Superior temporal gyrus (tissue), 1 donor: ENCODE measurements at regions not wholly inside any gene's neighbourhood (a gene's known extent, or its start where the extent isn't known, plus 50 kb on each side); places are given as distances from the start of the nearest gene placed in this dataset.

Source experiments
- DNase-seq: peaks from one replicate; pipeline ENCODE4 v3.0.0-alpha.2; 2016; ENCODE audit errors: extremely low spot score

DNA sequence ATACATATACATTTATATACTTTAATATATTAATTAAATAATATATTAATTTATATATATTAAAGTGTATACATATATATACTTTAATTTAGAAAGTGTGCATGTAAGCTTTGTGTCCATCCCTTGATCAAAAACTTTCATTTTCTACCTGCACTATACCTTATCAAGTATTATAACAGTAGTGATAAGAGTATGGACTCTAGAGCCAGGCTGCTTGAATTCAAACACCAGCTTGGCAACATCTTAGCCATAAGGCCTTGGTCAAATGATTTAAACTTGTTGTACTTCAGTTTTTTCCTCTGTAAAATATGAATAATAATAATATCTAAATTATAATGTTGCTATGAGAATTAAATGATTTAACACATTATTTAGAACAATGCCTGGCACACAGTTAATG, 327.6 kb upstream of the NECTIN3 start:
- DNase-seq: no peak

DNA sequence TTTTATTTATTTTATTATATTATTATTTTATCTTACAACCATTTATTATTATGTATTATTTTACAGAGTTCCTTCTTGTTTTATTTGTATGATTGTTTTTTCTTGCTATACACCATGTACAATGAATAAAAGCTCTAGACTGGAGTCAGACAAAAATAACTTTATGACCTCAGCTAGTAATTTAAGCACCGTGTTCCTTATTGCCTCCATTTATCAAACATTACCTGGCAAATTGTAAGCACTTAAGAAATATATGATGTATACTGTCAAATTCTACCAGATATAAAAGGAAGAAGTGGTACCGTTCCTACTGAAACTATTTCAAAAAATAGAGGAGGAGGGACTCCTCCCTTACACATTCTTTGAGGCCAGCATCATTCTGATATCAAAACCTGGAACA, 326.9 kb upstream of the NECTIN3 start:
- DNase-seq: no peak

DNA sequence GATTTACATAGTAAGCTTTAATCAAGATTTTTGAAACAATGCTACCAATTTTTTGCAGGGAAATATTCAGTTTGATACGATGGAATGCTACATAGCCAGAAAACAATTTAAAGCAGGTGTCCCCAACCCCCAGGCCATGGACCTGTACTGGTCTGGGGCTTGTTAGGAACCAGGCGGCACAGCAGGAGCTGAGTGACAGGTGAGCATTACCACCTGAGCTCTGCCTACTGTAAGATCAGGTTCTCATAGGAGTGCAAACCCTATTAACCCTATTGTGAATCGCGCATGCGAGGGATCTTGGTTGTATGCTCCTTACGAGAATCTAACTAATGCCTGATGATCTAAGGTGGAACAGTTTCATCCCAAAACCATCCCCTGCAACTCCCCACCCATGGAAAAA, 322.6 kb upstream of the NECTIN3 start:
- DNase-seq: no peak

DNA sequence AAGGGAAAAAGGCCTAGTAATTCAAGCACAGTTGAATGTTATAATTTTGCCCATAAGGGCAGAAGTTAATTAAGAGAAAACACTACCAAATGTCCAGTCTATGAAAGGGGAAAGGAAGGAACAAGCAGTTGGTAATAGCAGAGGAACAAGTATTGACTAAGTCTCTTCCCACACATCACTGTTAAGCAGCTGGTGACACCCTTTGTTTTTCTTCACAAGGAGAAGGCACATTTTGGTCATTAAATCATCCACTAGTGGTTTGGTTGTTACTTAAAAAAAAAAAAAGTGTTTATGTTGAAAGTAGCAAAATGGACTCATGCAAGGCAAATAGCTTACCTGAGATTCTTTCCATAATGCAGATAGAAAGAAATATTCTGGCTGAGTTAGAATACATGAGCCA, 321.4 kb upstream of the NECTIN3 start:
- no peak for DNase-seq

DNA sequence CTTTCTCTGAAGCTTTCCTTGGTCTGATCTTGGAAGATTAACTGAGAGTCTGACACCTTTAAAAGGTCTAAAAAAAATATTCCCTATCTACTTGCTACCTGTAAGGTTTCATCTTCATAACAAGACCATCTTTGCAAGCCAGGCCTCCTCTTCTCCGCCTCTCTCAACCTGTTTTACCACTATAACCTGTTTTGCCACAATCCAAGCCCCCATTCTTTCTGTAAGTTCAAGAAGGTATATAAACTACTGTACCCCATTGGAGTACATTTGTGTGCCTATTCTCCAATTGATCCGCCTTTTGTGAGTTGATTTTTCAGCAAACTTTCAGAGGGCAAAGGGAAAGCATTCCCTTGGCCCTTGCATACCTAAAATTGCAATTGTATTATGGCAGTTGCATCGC, 319.3 kb upstream of the NECTIN3 start:
- no peak for DNase-seq

DNA sequence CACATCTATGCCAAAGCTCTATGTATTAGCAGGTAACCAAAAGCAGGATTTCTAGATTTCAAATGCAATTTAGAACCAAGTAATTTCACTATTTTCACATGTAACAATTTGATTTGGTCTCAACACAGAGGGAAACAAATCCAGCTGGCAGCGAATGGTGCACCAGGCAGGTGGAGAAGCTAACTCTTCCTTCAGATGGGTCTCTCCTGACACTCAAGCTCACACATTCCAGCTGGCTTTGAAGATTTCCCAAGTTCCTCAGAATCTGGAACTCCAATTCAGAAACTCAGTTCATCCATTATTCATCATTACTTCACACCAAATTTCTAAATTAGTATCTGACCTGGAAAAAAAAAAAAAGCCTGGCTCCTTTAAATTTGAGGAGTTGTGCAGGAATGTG, 318.1 kb upstream of the NECTIN3 start:
- no peak for DNase-seq

DNA sequence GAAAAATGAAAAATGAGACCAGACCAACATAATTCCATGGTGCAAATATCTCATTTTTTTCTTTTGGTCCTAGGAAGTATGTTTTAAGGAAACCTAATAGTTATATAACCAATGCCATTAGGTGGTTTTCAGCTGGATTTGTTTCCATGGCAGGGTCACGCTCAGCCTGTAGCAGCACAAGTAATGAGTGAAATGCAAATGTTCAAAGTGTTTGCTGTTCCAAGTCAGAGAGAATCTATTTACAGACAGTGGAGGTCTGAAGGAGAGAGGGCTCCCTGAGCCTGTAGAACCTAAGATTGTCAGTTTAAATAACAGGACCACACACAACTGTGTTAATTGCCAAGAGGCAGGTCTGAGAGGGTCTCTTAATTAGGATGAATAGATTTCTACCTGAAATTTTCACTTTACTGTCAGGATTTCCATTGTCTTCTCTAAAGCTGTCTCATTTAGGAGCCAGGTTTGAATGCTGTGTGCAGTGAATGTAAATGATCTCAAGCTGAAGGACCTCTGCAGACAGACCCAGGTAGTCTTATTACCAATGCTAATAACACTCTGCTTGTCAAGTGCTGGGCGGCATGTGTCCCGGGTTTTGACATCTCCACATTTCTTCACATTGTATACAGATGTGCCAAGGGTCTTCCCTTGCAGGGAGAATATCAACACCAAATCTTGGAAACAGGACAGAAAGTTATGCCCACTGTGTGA, 317.3 kb upstream of the NECTIN3 start:
- no peak for DNase-seq

DNA sequence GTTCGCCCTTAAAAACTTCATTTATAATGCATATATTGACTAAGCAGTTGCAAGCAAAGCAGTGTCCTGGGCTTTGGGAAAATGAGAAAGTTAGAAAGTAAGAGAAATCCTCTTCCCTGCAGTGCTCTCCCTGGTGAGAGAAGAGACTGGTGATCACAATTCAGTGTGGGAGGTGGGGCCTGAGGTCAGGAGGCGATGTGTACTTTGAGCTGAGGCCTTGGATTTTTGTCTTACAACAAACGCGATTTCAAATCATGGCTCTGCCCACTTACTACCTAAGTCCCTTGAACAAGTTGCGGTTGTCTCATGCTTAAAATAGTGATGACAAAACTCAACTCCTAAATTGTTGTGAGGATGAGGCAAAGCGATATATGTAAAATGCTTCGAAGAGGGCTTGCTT, 316.3 kb upstream of the NECTIN3 start:
- DNase-seq: no peak

DNA sequence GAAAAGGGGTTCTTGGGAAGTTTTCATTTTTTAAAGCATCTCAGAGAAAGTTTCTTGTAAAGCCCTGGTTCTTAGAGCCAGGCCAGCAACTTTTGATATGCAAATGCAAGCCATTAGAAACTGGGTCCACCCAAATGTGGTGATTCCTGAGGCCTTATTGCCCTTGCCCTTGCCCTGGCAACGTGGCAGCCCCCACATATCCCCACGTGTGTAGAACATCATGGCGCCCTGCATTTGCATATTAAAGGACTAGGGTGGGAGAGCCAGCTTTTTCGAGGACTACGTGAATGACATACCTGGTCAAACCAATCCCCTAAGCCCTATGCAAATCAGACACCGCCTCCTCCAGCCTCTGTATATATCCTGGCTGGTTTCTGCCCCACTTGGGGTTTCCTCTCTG, 314.9 kb upstream of the NECTIN3 start:
- DNase-seq: no peak

DNA sequence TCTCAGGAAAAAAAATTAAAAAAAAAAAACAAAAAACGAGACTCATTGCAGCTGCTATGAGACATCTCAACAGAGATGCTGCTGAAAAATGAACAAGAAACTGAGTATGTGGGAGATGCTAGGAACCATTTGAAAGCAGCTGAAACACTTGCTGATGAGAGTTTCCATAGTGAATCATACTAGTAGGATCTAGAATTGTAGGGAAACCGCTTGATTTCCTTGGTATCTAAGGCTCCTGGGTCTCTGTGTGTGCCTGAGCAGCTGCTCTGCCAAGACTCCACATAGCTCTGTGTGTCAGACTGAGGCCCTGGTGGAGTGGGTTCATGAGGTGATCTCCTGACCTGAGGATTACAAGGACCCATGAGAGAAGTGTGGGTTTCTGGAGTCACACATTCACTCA, 313.4 kb upstream of the NECTIN3 start:
- no peak for DNase-seq

DNA sequence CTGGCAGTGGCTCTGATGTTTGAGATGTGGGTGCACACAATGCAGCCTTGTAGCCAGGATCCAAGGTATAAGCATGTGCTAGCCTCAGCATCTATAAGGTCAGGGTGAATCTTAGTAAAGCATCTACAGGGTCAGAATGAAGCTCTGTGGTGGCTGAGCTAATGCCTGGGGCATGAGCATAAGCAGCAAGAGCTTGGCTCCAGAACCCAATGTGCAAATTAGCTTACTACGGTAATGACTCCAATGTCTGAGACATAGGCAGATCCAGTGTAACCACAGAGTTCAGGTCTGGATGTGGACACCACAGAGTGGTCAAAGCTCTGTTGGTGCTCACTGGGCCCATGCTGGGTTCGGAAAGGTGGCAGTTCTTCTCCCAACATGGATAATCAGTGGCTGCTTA, 304.5 kb upstream of the NECTIN3 start:
- no peak for DNase-seq

DNA sequence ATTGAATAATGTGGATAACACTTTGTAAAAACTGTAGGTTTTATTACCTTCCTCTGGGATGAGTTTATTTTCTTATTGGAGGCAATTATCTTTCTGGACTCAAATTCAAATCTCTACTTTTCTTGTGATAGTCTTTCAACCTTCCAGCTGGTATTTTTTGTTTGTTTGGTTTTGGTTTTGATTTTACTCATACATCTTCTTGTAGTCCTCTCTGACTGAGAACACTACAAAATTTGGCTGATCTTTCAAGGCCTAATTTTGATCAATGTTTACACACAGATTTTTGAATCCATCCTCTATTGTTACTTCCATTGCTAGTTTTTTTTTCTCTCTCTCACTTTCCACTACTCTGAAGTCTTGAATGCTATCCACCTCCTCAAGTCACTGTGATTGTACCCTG, 303.8 kb upstream of the NECTIN3 start:
- no peak for DNase-seq

DNA sequence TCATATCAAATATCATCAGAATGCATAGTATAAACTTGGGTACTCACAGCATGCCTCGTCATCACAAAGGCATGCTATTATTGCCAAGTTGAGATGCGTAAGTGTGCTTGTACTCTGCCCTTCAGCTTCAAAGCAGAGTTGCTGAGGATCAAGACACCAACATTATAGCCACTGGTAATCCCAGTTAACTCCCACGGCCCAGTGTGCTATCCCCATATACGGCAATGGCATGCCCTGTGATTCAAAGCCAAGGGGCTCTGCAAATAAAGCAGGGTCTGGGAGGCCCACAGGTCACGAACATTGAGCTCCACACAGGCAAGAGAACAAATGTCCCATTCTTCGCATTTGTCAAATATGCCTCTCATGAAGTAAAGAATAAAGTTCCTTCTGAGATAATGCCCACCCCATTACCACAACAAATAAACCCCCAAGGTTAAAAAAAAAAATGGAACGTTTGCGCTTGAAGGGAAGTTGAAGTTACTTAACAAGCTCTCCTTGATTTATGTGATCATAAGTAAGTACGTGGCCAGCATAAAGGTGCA, 298.1 kb upstream of the NECTIN3 start:
- no peak for DNase-seq

DNA sequence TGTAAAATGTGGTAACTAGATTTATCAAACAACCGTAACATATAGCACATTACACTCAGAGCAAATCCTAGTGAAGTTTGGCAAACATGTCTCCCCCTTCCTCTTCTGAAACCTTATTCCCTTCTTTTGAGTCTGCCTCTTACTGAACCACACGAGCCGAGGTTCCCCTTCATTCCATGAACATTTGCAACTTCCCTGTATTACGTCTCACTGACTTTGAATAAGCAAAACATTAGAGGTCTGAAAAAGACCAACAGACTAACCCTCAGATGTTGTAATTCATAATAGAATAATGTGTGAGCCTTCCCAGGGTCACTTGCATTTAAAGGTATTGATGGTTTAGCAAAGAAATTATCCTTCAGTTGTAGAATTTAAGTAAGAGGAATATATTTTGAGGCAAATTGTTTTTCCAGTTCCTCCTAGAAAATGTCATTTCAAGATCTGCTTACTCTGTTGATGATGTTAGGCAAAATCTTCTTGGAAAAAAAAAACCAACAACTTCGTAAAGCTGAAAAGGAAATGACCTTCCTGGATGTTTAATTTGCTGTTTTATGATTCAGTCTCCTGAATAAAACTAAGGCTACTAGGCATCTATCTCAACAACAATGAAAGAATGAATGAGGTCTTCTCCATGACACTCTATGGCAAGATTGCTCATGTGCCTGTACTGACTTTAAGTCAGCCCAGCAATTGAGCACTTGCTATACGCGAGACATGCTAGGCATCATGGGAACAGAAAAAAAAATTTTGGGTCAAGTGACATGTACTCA, 296.9 kb upstream of the NECTIN3 start:
- DNase-seq: no peak

DNA sequence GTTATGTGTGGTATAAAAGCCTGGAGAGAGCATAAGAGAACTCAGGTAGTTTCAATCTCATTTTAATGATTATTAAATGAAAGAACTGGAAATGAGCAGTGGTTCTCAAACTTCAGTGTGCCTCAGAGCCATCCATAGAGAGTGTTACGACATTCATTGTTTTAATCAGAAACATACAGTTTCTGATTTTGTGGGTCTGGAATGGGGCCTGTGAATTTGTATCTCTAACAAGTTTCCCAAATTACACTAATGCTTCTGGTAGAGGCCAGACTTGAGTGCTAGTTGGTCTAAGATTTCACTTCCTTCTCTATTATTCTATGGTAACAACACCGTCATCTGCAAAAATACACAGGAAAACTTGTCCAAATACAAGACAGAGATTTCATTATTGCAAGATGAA, 292.0 kb upstream of the NECTIN3 start:
- no peak for DNase-seq

DNA sequence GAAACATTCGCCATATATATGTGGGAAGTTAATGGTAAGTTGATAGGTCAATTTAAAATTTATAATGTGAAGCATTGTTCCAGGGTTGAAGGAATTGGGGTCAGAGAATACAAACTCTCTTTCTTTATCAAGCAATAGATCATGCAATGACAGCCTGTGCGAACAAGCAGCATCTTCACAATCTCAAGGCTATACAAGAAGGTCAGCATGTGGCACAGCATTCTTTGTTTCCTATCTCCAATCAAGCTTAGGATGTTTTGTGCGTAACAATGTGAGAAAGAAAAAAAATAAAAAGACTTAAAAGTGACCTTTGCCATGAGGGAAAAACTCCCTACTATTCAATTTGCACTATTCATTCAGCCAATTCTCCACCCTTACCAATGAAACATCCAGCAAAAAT, 288.1 kb upstream of the NECTIN3 start:
- no peak for DNase-seq

DNA sequence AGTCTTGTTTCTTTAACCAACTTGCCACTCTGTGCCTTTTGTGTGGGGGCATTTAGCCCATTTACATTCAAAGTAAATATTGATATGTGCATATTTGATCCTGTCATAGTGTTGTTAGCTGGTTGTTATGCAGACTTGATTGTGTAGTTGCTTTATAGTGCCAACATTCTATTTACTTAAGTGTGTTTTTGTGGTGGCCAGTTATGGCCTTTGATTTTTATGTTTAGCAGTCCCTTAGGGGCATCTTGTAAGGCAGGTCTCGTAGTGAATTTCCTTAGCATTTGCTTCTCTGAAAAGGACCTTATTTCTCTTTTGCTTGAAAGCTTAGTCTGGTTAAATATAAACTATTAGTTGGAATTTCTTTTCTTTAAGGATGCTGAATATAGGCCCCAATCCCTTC, 282.8 kb upstream of the NECTIN3 start:
- no peak for DNase-seq

DNA sequence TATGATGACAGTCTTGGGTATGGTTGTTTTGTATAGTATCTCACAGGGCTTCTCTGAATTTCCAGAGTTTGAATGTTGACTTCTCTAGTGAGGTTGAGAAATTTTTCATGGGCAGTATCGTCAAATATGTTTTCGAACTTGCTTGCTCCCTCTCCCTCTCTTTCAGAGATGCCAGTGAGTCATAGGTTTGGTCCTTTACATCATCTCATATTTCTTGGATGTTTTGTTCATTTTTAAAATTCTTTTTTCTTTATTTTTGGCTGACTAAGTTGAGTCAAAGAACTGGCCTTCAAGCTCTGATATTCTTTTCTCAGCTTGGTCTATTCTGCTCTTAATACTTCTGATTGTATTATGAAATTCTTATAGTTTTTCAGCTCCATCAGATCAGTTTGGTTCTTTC, 282.3 kb upstream of the NECTIN3 start:
- DNase-seq: no peak

DNA sequence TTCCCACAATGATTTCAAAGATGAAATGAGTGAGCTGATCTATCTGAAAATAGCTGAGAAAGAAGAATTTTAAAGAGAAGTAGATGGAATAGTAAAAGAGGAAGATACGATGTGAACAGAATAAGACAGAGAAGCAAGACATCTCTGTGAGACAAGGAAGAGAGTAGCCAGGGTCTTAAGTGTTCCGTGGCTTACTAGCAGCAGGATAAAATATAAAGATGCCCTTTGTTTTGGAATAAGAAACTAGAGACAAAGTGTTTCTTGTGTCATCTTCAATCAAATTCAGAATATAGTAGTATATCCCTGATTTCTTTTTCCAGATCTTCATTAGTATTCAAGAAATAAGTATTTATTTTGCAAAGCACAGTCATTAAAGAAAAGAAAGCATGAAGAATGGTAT, 281.0 kb upstream of the NECTIN3 start:
- no peak for DNase-seq

DNA sequence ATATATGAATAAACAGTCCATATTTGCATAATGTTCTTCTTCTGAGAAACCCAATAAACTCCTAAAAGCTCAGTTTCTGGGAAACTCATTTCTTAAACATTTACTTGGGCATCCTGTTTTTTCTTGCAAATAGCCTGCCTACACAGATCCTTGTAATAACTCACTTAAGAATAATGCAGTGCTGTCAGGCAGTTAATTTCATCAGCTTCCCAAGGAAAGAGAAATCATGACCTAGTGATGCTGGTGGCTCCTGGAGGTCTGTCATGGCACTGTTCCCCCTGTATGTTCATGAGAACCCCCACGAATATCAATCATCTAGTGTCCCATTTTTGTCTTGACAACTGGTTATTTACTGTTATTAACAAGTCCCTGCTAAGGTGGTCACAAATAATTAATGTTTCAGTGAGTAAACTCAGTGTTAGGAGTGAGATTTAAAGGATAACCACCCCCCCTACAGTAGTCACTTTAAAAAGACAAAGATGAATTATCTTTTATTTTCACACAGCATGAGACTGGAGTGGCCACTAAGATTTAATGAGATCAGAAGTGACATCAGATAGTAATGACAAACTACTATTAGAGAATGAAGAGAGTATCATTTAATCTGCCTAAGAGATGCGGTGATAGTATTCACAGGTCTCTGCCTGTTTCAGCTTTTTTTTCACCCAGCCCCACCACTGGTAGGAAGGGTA, 279.5 kb upstream of the NECTIN3 start:
- DNase-seq: no peak

DNA sequence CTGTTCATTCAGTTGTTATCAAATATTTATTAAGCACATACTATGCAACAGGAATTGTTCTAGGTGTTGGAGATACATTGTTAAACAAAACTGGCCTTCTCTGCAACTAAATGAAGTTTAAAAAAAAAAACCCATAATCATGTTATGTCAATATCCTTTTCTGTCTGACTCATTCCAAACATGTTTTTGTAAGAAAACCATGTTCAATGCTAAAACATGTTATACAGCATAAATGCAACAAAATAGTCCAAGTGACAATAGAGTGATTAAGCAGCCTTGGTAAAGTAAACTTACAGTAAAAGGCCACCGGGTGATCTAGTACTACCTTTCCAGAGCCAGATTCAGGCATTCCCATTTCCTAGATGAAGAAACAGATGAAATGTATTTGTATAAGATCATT, 278.0 kb upstream of the NECTIN3 start:
- DNase-seq: no peak

DNA sequence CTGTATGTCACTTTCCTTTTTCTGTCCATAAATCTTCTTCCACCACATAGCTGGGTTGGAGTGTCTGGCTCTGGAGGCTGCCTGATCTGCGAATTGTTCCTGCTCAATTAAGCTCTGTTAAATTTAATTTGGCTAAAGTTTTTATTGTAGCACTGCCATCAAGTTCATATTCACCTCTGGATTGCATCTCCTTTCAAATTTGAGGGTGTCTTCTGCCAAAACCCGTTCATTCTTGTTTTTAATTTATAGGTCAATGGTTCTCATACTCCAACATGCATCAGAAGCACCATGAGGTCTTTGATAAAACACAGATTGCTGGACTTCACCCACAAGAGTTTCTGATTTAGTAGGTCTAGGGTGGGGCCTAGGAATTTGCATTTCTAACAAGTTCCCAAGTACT, 276.5 kb upstream of the NECTIN3 start:
- no peak for DNase-seq

DNA sequence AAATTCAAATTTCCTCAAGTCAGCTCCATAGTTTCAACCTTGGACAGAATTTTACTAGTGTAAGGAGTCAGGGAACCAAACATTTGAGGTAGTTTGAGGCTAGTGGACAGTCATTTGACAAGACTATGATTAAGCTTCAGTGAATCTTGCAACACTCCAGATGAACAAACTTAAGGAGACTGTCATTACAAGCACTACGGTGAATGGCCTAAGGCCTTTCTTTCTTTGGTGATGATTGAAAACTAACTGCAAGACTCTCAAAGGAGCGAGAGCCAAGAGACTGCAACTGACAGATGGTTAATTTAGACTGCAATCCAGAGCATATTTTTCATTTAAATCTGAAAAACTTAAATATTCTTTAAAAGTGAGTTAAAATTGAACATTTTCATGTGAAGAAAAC, 272.3 kb upstream of the NECTIN3 start:
- DNase-seq: no peak
